Ishikawa (cell line): ENCODE measurements at regions not wholly inside any gene's neighbourhood (a gene's known extent, or its start where the extent isn't known, plus 50 kb on each side); places are given as distances from the start of the nearest gene placed in this dataset.

ENCODE experiments used
- CREB1 ChIP-seq: IDR thresholded peaks from 2 replicates; pipeline ENCODE4 v1.6.1; 2012; ENCODE audit warnings: low read depth
- EGR1 ChIP-seq: IDR thresholded peaks from 2 replicates; pipeline ENCODE4 v1.6.1; 2012
- EP300 ChIP-seq: IDR thresholded peaks from 2 replicates; pipeline ENCODE4 v1.6.1; 2012; ENCODE audit warnings: borderline replicate concordance
- NFIC ChIP-seq: IDR thresholded peaks from 2 replicates; pipeline ENCODE4 v1.6.1; 2012
- RAD21 ChIP-seq: IDR thresholded peaks from 2 replicates; pipeline ENCODE4 v1.6.1; 2012; ENCODE audit warnings: low read depth
- TAF1 ChIP-seq: IDR thresholded peaks from 2 replicates; pipeline ENCODE4 v1.6.1; 2012; ENCODE audit warnings: low read depth, mild to moderate bottlenecking
- TCF12 ChIP-seq: IDR thresholded peaks from 2 replicates; pipeline ENCODE4 v1.6.1; 2012; ENCODE audit warnings: low read depth
- ZBTB7A ChIP-seq: IDR thresholded peaks from 2 replicates; pipeline ENCODE4 v1.6.1; 2012; ENCODE audit warnings: low read depth
- TF ChIP-seq, protein P1 (sequence below): IDR thresholded peaks from 2 replicates; pipeline ENCODE4 v1.6.1; 2012; ENCODE audit warnings: low read depth, mild to moderate bottlenecking

DNA sequence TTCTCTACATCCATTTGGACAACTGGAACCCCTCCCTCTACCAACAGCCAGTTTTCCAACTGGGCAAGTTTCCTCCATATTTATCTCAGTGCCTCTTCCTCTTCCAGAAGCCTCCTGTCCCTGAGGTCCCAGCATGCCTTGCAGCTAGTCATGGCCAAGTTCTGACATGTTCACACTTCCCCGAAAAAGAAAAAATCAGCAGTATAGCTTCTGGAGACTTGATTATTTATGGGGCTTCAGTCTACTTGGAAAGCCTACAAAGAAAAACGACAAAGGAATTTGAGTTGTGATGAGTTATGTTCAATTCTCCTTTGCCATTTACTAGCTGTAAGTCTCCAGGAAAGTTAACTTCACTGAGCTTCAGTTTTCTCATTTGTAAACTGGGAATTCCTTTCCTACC, 406.5 kb downstream of the MAFB start:
- TF ChIP-seq RAD21, result no peak
- TF ChIP-seq EGR1, result no peak
- TF ChIP-seq TAF1, result no peak
- TF ChIP-seq, protein P1, sequence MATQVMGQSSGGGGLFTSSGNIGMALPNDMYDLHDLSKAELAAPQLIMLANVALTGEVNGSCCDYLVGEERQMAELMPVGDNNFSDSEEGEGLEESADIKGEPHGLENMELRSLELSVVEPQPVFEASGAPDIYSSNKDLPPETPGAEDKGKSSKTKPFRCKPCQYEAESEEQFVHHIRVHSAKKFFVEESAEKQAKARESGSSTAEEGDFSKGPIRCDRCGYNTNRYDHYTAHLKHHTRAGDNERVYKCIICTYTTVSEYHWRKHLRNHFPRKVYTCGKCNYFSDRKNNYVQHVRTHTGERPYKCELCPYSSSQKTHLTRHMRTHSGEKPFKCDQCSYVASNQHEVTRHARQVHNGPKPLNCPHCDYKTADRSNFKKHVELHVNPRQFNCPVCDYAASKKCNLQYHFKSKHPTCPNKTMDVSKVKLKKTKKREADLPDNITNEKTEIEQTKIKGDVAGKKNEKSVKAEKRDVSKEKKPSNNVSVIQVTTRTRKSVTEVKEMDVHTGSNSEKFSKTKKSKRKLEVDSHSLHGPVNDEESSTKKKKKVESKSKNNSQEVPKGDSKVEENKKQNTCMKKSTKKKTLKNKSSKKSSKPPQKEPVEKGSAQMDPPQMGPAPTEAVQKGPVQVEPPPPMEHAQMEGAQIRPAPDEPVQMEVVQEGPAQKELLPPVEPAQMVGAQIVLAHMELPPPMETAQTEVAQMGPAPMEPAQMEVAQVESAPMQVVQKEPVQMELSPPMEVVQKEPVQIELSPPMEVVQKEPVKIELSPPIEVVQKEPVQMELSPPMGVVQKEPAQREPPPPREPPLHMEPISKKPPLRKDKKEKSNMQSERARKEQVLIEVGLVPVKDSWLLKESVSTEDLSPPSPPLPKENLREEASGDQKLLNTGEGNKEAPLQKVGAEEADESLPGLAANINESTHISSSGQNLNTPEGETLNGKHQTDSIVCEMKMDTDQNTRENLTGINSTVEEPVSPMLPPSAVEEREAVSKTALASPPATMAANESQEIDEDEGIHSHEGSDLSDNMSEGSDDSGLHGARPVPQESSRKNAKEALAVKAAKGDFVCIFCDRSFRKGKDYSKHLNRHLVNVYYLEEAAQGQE, result no peak
- no peak for TF ChIP-seq TCF12
- TF ChIP-seq EP300, result no peak
- no peak for TF ChIP-seq NFIC
- TF ChIP-seq CREB1, result no peak
- TF ChIP-seq ZBTB7A, result no peak
